ENCODE measurements at regions not wholly inside any gene's neighbourhood (a gene's known extent, or its start where the extent isn't known, plus 50 kb on each side); places are given as distances from the start of the nearest gene placed in this dataset.

- no peak for TF ChIP-seq JUNB (IDR thresholded peaks at IDR 0.05; ENCODE audit: unreplicated experiment)
- TF ChIP-seq CREB1 (CRISPR knock-in tag; IDR thresholded peaks at IDR 0.05; ENCODE audit: low read depth), result no peak
- no peak for TF ChIP-seq NANOG (IDR thresholded peaks at IDR 0.05; ENCODE audit: borderline replicate concordance)
- TF ChIP-seq ZNF331 (CRISPR knock-in tag; IDR thresholded peaks at IDR 0.05; ENCODE audit: low read depth), result no peak
These were observed 70.3 kb upstream of the CNTLN start (continued) for GRCh38 chr9:17064558-17064957.

- ATAC-seq (peak; percentile 98), DNase-seq (ENCODE audit: low spot score) (peak; percentile 83)
- Histone ChIP-seq H4K20me1 (replicated peaks; ENCODE audit: insufficient read depth) (no peaks in the 10 kb centered on the region), H2AFZ (no peak overlapping the region), H3K36me3 (ENCODE audit: insufficient read depth) (no peaks in the 10 kb centered on the region), H3K79me2 (replicated peaks; ENCODE audit: insufficient read depth) (no peaks in the 10 kb centered on the region), H3K4me2 (no peak overlapping the region), H3K4me3 (no peak overlapping the region), H3K9me2 (ENCODE audit: insufficient read depth) (no peaks in the 10 kb centered on the region), H3F3A (replicated peaks; ENCODE audit: low read depth) (no peaks in the 10 kb centered on the region), H3K27ac (ENCODE audit: low read depth) (no peak overlapping the region), H3K4me1 (ENCODE audit: insufficient read depth) (no peaks in the 10 kb centered on the region), H3K27me3 (ENCODE audit: insufficient read depth) (no peaks in the 10 kb centered on the region)
- Mint-ChIP-seq H3K27ac (no peak overlapping the region), H3K27me3 (ENCODE audit: insufficient read depth, low read depth, poor library complexity) (no peaks in the 10 kb centered on the region), H3K4me1 (peaks cover 4% of the 10 kb centered on the region; the same call in 2 of the 3 replicates), H3K36me3 (ENCODE audit: low read depth) (no peaks in the 10 kb centered on the region), H3K9me3 (no peaks in the 10 kb centered on the region), H3K4me3 (no peak overlapping the region)
- TF ChIP-seq, protein P1, sequence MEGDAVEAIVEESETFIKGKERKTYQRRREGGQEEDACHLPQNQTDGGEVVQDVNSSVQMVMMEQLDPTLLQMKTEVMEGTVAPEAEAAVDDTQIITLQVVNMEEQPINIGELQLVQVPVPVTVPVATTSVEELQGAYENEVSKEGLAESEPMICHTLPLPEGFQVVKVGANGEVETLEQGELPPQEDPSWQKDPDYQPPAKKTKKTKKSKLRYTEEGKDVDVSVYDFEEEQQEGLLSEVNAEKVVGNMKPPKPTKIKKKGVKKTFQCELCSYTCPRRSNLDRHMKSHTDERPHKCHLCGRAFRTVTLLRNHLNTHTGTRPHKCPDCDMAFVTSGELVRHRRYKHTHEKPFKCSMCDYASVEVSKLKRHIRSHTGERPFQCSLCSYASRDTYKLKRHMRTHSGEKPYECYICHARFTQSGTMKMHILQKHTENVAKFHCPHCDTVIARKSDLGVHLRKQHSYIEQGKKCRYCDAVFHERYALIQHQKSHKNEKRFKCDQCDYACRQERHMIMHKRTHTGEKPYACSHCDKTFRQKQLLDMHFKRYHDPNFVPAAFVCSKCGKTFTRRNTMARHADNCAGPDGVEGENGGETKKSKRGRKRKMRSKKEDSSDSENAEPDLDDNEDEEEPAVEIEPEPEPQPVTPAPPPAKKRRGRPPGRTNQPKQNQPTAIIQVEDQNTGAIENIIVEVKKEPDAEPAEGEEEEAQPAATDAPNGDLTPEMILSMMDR (conservative IDR thresholded peaks at IDR 0.05; ENCODE audit: low read depth in 2 of 2), result peak; percentile 95
- TF ChIP-seq JUNB (IDR thresholded peaks at IDR 0.05; ENCODE audit: unreplicated experiment), result no peak
These were observed 71.2 kb upstream of the CNTLN start for GRCh38 chr9:17063535-17064135.

- H3K27ac Mint-ChIP-seq, result no peak overlapping the region
- no peak overlapping the region for H3K4me3 Mint-ChIP-seq
- DNase-seq (ENCODE audit: low spot score), result no peak
- Histone ChIP-seq H3K27ac (ENCODE audit: low read depth) (no peak overlapping the region), H3K79me2 (replicated peaks; ENCODE audit: insufficient read depth) (no peaks in the 10 kb centered on the region), H3K4me2 (no peak overlapping the region), H3K4me1 (ENCODE audit: insufficient read depth) (no peaks in the 10 kb centered on the region), H3K27me3 (ENCODE audit: insufficient read depth) (no peaks in the 10 kb centered on the region), H3K36me3 (ENCODE audit: insufficient read depth) (no peaks in the 10 kb centered on the region), H3K4me3 (no peak overlapping the region), H3F3A (replicated peaks; ENCODE audit: low read depth) (no peaks in the 10 kb centered on the region), H4K20me1 (replicated peaks; ENCODE audit: insufficient read depth) (no peaks in the 10 kb centered on the region), H3K9me2 (ENCODE audit: insufficient read depth) (no peaks in the 10 kb centered on the region), H2AFZ (no peak overlapping the region)
- ATAC-seq, result no peak
- no peaks in the 10 kb centered on the region for H3K4me1 Mint-ChIP-seq
- H3K9me3 Mint-ChIP-seq, result no peaks in the 10 kb centered on the region
- no peaks in the 10 kb centered on the region for H3K27me3 Mint-ChIP-seq (ENCODE audit: insufficient read depth, low read depth, poor library complexity)
- no peaks in the 10 kb centered on the region for H3K36me3 Mint-ChIP-seq (ENCODE audit: low read depth)
- TF ChIP-seq ZNF114 (CRISPR knock-in tag; IDR thresholded peaks at IDR 0.05) (no peak), ETS1 (IDR thresholded peaks at IDR 0.05) (no peak), ZNF331 (CRISPR knock-in tag; IDR thresholded peaks at IDR 0.05; ENCODE audit: low read depth) (no peak), EZH2phosphoT487 (IDR thresholded peaks at IDR 0.05; ENCODE audit: unreplicated experiment) (no peak)
- TF ChIP-seq, protein P2, sequence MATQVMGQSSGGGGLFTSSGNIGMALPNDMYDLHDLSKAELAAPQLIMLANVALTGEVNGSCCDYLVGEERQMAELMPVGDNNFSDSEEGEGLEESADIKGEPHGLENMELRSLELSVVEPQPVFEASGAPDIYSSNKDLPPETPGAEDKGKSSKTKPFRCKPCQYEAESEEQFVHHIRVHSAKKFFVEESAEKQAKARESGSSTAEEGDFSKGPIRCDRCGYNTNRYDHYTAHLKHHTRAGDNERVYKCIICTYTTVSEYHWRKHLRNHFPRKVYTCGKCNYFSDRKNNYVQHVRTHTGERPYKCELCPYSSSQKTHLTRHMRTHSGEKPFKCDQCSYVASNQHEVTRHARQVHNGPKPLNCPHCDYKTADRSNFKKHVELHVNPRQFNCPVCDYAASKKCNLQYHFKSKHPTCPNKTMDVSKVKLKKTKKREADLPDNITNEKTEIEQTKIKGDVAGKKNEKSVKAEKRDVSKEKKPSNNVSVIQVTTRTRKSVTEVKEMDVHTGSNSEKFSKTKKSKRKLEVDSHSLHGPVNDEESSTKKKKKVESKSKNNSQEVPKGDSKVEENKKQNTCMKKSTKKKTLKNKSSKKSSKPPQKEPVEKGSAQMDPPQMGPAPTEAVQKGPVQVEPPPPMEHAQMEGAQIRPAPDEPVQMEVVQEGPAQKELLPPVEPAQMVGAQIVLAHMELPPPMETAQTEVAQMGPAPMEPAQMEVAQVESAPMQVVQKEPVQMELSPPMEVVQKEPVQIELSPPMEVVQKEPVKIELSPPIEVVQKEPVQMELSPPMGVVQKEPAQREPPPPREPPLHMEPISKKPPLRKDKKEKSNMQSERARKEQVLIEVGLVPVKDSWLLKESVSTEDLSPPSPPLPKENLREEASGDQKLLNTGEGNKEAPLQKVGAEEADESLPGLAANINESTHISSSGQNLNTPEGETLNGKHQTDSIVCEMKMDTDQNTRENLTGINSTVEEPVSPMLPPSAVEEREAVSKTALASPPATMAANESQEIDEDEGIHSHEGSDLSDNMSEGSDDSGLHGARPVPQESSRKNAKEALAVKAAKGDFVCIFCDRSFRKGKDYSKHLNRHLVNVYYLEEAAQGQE (IDR thresholded peaks at IDR 0.05; ENCODE audit: unreplicated experiment), result no peak
- TF ChIP-seq, protein P1 (conservative IDR thresholded peaks at IDR 0.05; ENCODE audit: low read depth in 2 of 2), result no peak
These were observed 72.3 kb upstream of the CNTLN start for GRCh38 chr9:17062497-17062896.
